ENCODE measurements at regions not wholly inside any gene's neighbourhood (a gene's known extent, or its start where the extent isn't known, plus 50 kb on each side); places are given as distances from the start of the nearest gene placed in this dataset.

GRCh38 chr2:3959372-3959771, 256.0 kb downstream of the DCDC2C start:
- DNase-seq (ENCODE audit: low read depth in 4 of 4, low spot score in 3 of 4): peak in 3 of 4 donors; percentile 15 to 47 (median 46)

- DNase-seq (ENCODE audit: low read depth in 4 of 4, low spot score in 3 of 4): no peak
Observed at GRCh38 chr2:3960106-3960505, 256.7 kb downstream of the DCDC2C start.

GRCh38 chr2:3962719-3963118, 259.3 kb downstream of the DCDC2C start:
- DNase-seq (ENCODE audit: low read depth in 4 of 4, low spot score in 3 of 4): no peak

- no peak for DNase-seq (ENCODE audit: low read depth in 4 of 4, low spot score in 3 of 4)
Observed at GRCh38 chr2:3965211-3965610, 261.8 kb downstream of the DCDC2C start.

GRCh38 chr2:3965953-3966352, 262.6 kb downstream of the DCDC2C start:
- DNase-seq (ENCODE audit: low read depth in 4 of 4, low spot score in 3 of 4): no peak

- DNase-seq (ENCODE audit: low read depth in 4 of 4, low spot score in 3 of 4): no peak
Observed at GRCh38 chr2:3966470-3966869, 263.1 kb downstream of the DCDC2C start.

- DNase-seq (ENCODE audit: low read depth in 4 of 4, low spot score in 3 of 4): no peak
Observed at GRCh38 chr2:3968736-3969135, 265.4 kb downstream of the DCDC2C start.

GRCh38 chr2:3970791-3971651, 267.6 kb downstream of the DCDC2C start:
- DNase-seq (ENCODE audit: low read depth in 4 of 4, low spot score in 3 of 4): no peak

GRCh38 chr2:3971652-3972192, 268.3 kb downstream of the DCDC2C start:
- DNase-seq (ENCODE audit: low read depth in 4 of 4, low spot score in 3 of 4): no peak

GRCh38 chr2:3972377-3972776, 269.0 kb downstream of the DCDC2C start:
- no peak for DNase-seq (ENCODE audit: low read depth in 4 of 4, low spot score in 3 of 4)

GRCh38 chr2:3974765-3975164, 271.4 kb downstream of the DCDC2C start:
- DNase-seq (ENCODE audit: low read depth in 4 of 4, low spot score in 3 of 4): no peak

- DNase-seq (ENCODE audit: low read depth in 4 of 4, low spot score in 3 of 4): no peak
Observed at GRCh38 chr2:3981446-3981987, 278.1 kb downstream of the DCDC2C start.

GRCh38 chr2:3982160-3982559, 278.8 kb downstream of the DCDC2C start:
- DNase-seq (ENCODE audit: low read depth in 4 of 4, low spot score in 3 of 4): no peak

GRCh38 chr2:3986063-3986462, 282.7 kb downstream of the DCDC2C start:
- DNase-seq (ENCODE audit: low read depth in 4 of 4, low spot score in 3 of 4): no peak

GRCh38 chr2:3986530-3987258, 283.3 kb downstream of the DCDC2C start:
- DNase-seq (ENCODE audit: low read depth in 4 of 4, low spot score in 3 of 4): no peak

GRCh38 chr2:4002841-4003403, 299.5 kb downstream of the DCDC2C start:
- DNase-seq (ENCODE audit: low read depth in 4 of 4, low spot score in 3 of 4): no peak

- DNase-seq (ENCODE audit: low read depth in 4 of 4, low spot score in 3 of 4): no peak
Observed at GRCh38 chr2:4012197-4012596, 308.8 kb downstream of the DCDC2C start.

- DNase-seq (ENCODE audit: low read depth in 4 of 4, low spot score in 3 of 4): no peak
Observed at GRCh38 chr2:4018535-4018934, 315.2 kb downstream of the DCDC2C start.

- DNase-seq (ENCODE audit: low read depth in 4 of 4, low spot score in 3 of 4): no peak
Observed at GRCh38 chr2:4020153-4020552, 316.8 kb downstream of the DCDC2C start.

- DNase-seq (ENCODE audit: low read depth in 4 of 4, low spot score in 3 of 4): no peak
Observed at GRCh38 chr2:4020649-4021048, 317.3 kb downstream of the DCDC2C start.

- DNase-seq (ENCODE audit: low read depth in 4 of 4, low spot score in 3 of 4): no peak
Observed at GRCh38 chr2:4024605-4025004, 321.2 kb downstream of the DCDC2C start.
